ENCODE measurements at regions not wholly inside any gene's neighbourhood (a gene's known extent, or its start where the extent isn't known, plus 50 kb on each side); places are given as distances from the start of the nearest gene placed in this dataset.

- TF ChIP-seq CTCF (conservative IDR thresholded peaks at IDR 0.05 in 1 of 2, IDR thresholded peaks at IDR 0.05 in 1 of 2; ENCODE audit: low read depth in 1 of 2, low read length in 2 of 2) (no peak), EZH2 (IDR thresholded peaks at IDR 0.05; ENCODE audit: low read length, missing control alignments) (no peak)
Observed at GRCh38 chr17:20783091-20783490, 203.6 kb downstream of the CDRT15L2 start.
